ENCODE measurements at regions not wholly inside any gene's neighbourhood (a gene's known extent, or its start where the extent isn't known, plus 50 kb on each side); places are given as distances from the start of the nearest gene placed in this dataset.

DNA sequence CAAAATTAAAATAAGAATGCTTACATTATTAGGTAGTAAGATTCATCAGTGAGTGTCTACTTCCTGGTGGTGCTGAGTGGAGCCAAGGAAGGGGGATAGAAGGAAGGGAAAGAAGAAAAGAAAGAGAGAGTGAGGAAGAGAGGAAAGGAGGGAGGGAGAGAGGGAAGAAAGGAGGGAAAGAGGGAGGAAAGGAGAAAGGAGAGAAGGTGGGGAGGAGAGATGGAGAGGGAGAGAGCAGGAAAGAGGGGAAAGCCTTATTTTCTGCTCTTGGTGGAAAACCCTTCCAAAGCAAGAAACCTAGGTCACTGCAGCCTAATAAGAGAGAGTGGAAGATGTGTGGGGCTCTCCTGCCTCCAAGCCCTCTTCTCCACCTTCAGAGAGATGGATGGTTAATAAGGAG, 90.2 kb upstream of the EEF1E1 start:
- Histone ChIP-seq H3K4me3 (no peak overlapping the region), H3K27ac (no peak overlapping the region), H3K36me3 (no peaks in the 10 kb centered on the region), H3K4me1 (no peaks in the 10 kb centered on the region), H3K9me3 (no peaks in the 10 kb centered on the region), H3K27me3 (no peaks in the 10 kb centered on the region)
- TF ChIP-seq, protein P1, sequence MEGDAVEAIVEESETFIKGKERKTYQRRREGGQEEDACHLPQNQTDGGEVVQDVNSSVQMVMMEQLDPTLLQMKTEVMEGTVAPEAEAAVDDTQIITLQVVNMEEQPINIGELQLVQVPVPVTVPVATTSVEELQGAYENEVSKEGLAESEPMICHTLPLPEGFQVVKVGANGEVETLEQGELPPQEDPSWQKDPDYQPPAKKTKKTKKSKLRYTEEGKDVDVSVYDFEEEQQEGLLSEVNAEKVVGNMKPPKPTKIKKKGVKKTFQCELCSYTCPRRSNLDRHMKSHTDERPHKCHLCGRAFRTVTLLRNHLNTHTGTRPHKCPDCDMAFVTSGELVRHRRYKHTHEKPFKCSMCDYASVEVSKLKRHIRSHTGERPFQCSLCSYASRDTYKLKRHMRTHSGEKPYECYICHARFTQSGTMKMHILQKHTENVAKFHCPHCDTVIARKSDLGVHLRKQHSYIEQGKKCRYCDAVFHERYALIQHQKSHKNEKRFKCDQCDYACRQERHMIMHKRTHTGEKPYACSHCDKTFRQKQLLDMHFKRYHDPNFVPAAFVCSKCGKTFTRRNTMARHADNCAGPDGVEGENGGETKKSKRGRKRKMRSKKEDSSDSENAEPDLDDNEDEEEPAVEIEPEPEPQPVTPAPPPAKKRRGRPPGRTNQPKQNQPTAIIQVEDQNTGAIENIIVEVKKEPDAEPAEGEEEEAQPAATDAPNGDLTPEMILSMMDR (IDR thresholded peaks at IDR 0.05): no peak
- DNase-seq (ENCODE audit: low spot score): no peak

DNA sequence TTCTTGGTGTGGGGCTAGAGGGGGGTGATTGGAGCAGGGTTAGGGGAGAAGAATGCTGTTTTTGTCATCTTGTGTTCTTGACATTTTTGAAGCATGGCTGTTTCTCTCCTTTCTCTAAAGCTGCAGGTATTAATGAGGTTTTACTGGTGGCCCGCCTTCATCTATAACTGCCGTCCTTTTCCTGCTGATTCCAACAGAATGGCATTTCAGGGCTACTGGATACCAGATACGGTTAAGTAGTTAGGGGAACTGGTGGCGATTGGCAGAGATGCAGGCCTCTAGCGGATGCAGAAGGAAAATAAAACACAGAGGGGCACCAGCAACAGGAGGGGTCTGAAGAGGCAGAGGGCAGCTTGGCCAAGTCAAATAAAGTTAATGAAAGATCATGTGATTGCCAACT, 89.7 kb upstream of the EEF1E1 start:
- no peaks in the 10 kb centered on the region for H3K27me3 ChIP-seq
- no peaks in the 10 kb centered on the region for H3K36me3 ChIP-seq
- H3K4me1 ChIP-seq: no peaks in the 10 kb centered on the region
- H3K27ac ChIP-seq: no peak overlapping the region
- no peaks in the 10 kb centered on the region for H3K9me3 ChIP-seq
- no peak overlapping the region for H3K4me3 ChIP-seq
- no peak for DNase-seq (ENCODE audit: low spot score)
- TF ChIP-seq, protein P1 (IDR thresholded peaks at IDR 0.05): no peak

DNA sequence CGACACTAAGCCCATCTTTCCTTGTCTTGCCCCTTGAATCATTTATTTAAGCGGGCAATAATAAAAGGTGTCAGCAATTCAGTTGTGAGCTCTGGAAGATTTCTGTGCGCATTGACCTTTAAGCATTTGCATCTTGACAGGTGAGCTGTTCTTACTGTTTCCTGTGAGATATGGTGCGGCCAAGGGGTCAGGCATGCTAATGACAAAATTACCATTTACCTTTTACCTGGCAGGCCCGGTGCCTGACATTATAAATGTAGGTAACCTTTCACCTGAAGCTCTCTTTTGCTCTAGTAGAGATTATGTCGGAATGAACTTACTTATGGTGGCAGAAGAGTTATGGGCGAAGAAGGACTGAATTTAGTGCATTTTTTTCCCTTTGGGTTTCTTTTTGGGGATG, 89.3 kb upstream of the EEF1E1 start:
- TF ChIP-seq, protein P1 (IDR thresholded peaks at IDR 0.05): no peak
- Histone ChIP-seq H3K27ac (no peak overlapping the region), H3K36me3 (no peaks in the 10 kb centered on the region), H3K9me3 (no peaks in the 10 kb centered on the region), H3K4me3 (no peak overlapping the region), H3K27me3 (no peaks in the 10 kb centered on the region), H3K4me1 (no peaks in the 10 kb centered on the region)
- no peak for DNase-seq (ENCODE audit: low spot score)

DNA sequence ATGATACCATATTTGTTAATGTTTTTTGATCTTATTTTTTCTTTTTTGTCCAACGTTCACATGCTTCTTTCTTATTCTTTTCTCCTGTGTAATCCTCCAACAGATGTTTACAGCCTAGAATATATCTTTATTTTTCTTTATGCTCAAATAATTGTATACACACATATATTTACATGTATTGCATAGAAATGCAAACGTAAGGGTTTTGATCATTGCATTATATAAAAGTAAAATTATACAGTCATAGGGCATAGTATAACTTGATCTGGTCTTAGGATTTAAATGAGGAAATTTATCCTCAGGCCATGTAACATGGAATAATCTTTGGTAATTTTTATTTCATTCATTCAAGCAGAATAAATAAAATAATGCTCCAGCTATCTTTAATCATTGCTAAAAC, 84.9 kb upstream of the EEF1E1 start:
- no peaks in the 10 kb centered on the region for H3K27me3 ChIP-seq
- TF ChIP-seq, protein P1 (IDR thresholded peaks at IDR 0.05): no peak

DNA sequence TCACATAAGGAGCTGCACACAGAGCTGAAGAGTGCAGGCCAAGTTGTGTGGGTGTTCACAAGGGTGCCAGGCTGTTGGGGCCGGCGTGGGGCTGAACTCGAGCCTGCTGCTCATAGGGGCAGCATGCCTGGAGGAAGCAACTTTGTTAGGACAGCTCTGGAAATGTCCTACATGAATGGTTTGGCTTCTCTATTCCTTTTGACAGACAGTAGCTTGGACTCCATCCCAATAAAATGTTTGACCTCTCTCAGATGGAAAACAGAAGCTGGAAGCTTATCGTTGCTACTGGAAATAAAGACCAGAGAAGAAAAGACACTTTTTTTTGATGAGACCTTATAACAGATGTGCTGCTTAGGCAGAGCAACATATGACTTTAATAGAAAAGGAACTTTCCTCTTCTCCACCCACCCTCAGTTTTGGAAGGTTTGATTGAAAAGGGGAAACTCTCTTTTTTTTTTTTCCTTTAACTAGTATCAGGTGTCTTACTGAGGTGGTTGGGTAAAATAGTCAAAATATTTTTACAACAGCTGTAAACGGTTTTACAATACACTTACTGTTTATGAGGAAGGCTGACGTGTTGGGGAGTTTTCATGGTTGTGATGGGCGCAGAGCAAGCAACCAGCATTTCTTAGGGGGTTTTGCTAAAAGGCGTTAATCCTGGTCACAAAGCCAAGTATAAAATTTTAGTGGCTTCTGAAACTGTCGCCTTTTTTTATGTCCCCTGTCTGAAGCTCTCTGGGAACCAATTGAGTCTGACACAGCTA, 80.7 kb upstream of the EEF1E1 start:
- TF ChIP-seq, protein P1 (IDR thresholded peaks at IDR 0.05): no peak
- DNase-seq (ENCODE audit: low spot score): no peak
- H3K9me3 ChIP-seq: no peaks in the 10 kb centered on the region
- H3K27ac ChIP-seq: no peak overlapping the region
- H3K4me1 ChIP-seq: no peaks in the 10 kb centered on the region
- H3K27me3 ChIP-seq: no peaks in the 10 kb centered on the region
- H3K36me3 ChIP-seq: no peaks in the 10 kb centered on the region
- H3K4me3 ChIP-seq: no peak overlapping the region

More for the DNA sequence above, 84.9 kb upstream of the EEF1E1 start:
- Histone ChIP-seq H3K36me3 (no peaks in the 10 kb centered on the region), H3K27ac (no peak overlapping the region), H3K4me3 (no peak overlapping the region), H3K4me1 (no peaks in the 10 kb centered on the region), H3K9me3 (no peaks in the 10 kb centered on the region)
- no peak for DNase-seq (ENCODE audit: low spot score)

Data from right atrium auricular region (tissue), 2 donors.